Fibroblast of lung (primary cell): ENCODE measurements at regions not wholly inside any gene's neighbourhood (a gene's known extent, or its start where the extent isn't known, plus 50 kb on each side); places are given as distances from the start of the nearest gene placed in this dataset.

ENCODE experiments used
- CTCF ChIP-seq, 2 donors: IDR thresholded peaks in 1 of 2; conservative IDR thresholded peaks in 1 of 2; 1 replicate in 1 of 2; 2 replicates in 1 of 2; pipeline ENCODE4 v1.5.1; 2011 to 2012; ENCODE audit warnings: low read length in 2 of 2, control low read depth in 1 of 2, inconsistent platforms in 1 of 2, low read depth in 1 of 2, mild to moderate bottlenecking in 1 of 2
- EZH2 ChIP-seq: IDR thresholded peaks from 2 replicates; pipeline ENCODE4 v1.5.1; 2012; ENCODE audit warnings: low read length, control low read depth, mild to moderate bottlenecking; ENCODE audit errors: missing control alignments

- TF ChIP-seq EZH2 (no peak), CTCF (conservative IDR thresholded peaks at IDR 0.05 in 1 of 2, IDR thresholded peaks at IDR 0.05 in 1 of 2; ENCODE audit: low read depth in 1 of 2, low read length in 2 of 2) (no peak)
These were observed 623.4 kb upstream of the PIK3C3 start for GRCh38 chr18:41331661-41332060.
